ENCODE measurements at regions not wholly inside any gene's neighbourhood (a gene's known extent, or its start where the extent isn't known, plus 50 kb on each side); places are given as distances from the start of the nearest gene placed in this dataset.

DNA sequence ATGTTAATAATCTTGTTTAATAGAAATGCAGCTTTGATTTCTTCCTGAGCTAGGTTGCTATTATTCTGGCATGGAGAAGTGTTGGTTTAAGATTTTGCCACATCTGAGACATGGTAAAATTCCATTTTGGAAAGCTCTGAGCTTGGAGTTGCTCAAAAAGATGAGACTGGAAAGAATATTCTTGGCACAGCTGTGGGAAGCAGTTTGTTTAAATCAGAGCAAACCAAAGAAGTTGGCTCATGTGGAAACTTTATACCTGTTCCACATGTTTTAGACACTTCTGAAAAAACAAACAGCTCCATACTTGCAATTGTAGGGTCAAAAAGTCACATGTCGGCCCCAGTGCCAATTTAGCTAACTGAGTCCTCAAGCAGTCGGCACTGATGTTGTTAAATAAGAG is 116.6 kb downstream of the SLC4A3 start:
- TF ChIP-seq, protein P1, sequence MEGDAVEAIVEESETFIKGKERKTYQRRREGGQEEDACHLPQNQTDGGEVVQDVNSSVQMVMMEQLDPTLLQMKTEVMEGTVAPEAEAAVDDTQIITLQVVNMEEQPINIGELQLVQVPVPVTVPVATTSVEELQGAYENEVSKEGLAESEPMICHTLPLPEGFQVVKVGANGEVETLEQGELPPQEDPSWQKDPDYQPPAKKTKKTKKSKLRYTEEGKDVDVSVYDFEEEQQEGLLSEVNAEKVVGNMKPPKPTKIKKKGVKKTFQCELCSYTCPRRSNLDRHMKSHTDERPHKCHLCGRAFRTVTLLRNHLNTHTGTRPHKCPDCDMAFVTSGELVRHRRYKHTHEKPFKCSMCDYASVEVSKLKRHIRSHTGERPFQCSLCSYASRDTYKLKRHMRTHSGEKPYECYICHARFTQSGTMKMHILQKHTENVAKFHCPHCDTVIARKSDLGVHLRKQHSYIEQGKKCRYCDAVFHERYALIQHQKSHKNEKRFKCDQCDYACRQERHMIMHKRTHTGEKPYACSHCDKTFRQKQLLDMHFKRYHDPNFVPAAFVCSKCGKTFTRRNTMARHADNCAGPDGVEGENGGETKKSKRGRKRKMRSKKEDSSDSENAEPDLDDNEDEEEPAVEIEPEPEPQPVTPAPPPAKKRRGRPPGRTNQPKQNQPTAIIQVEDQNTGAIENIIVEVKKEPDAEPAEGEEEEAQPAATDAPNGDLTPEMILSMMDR (IDR thresholded peaks at IDR 0.05) = no peak
- no peak for TF ChIP-seq POLR2A (IDR thresholded peaks at IDR 0.05)
